Gastroesophageal sphincter (tissue), 4 donors: ENCODE measurements at regions not wholly inside any gene's neighbourhood (a gene's known extent, or its start where the extent isn't known, plus 50 kb on each side); places are given as distances from the start of the nearest gene placed in this dataset.

Source experiments
- ATAC-seq: fragments of 150-250 bp; one replicate; pipeline ENCODE4 v1.9.1; 2016; ENCODE audit warnings: mild to moderate bottlenecking, moderate library complexity
- H3K27ac ChIP-seq, 4 donors: fragments of 200-600 bp; sonication (generic) in 3 of 4; 1 replicate in 3 of 4; 2 replicates in 1 of 4; pipeline ENCODE4 v1.5.1; 2016 to 2019
- H3K27me3 ChIP-seq: fragments of 200-600 bp; sonication (generic); one replicate; pipeline ENCODE4 v1.5.1; 2019
- H3K36me3 ChIP-seq, 2 donors: fragments of 200-600 bp; sonication (generic); one replicate each; pipeline ENCODE4 v1.5.1; 2019; ENCODE audit warnings: control low read depth in 1 of 2
- H3K4me1 ChIP-seq, 3 donors: fragments of 200-600 bp; sonication (generic); 1 replicate in 2 of 3; 2 replicates in 1 of 3; pipeline ENCODE4 v1.5.1; 2016 to 2019; ENCODE audit warnings: control low read depth in 2 of 3
- H3K4me3 ChIP-seq, 2 donors: fragments of 200-600 bp; sonication (generic); one replicate each; pipeline ENCODE4 v1.5.1; 2019; ENCODE audit warnings: mild to moderate bottlenecking in 1 of 2, moderate library complexity in 1 of 2
- H3K9me3 ChIP-seq, 3 donors: fragments of 200-600 bp; sonication (generic); one replicate each; pipeline ENCODE4 v1.5.1; 2017 to 2019; ENCODE audit warnings: control low read depth in 2 of 3
- CTCF ChIP-seq, 4 experiments: fragments of 200-600 bp in 2 of 4; fragments of 450-650 bp in 2 of 4; sonication (generic) in 1 of 4; IDR thresholded peaks; one replicate each; pipeline ENCODE4 v1.5.1; 2017 to 2019; ENCODE audit warnings: antibody characterized with exemption in 4 of 4, mild to moderate bottlenecking in 2 of 4, moderate library complexity in 2 of 4
- EP300 ChIP-seq: sonication (generic); formaldehyde crosslinking; IDR thresholded peaks from one replicate; pipeline ENCODE4 v1.6.1; 2017; ENCODE audit warnings: antibody characterized with exemption, mild to moderate bottlenecking
- POLR2A ChIP-seq, 2 donors: fragments of 450-650 bp; IDR thresholded peaks; one replicate each; pipeline ENCODE4 v1.6.1; 2017; ENCODE audit warnings: antibody characterized with exemption in 2 of 2, mild to moderate bottlenecking in 2 of 2, moderate library complexity in 1 of 2
- POLR2AphosphoS5 ChIP-seq: sonication (generic); formaldehyde crosslinking; IDR thresholded peaks from one replicate; pipeline ENCODE4 v1.6.1; 2017; ENCODE audit warnings: antibody characterized with exemption
- WGBS, 2 donors: methylation state at CpG; one replicate each; pipeline ENCODE4 v1.1.5; 2018; ENCODE audit warnings: low coverage in 1 of 2; 5-methylcytosine and 5-hydroxymethylcytosine counted together

GRCh38 chr12:127013197-127013596, 1253.8 kb upstream of the TMEM132C start:
- WGBS, 2 donors: 81 to 84% methylated on average over 4 of the region's 4 CpGs
- no peak for ATAC-seq
- H3K27me3 ChIP-seq: no peaks in the 10 kb centered on the region
- no peaks in the 10 kb centered on the region for H3K9me3 ChIP-seq
- no peak overlapping the region for H3K4me3 ChIP-seq
- no peak for TF ChIP-seq POLR2AphosphoS5
- no peak for TF ChIP-seq EP300
- TF ChIP-seq POLR2A (IDR thresholded peaks at IDR 0.05): no peak
- TF ChIP-seq CTCF (IDR thresholded peaks at IDR 0.05): no peak
- no peaks in the 10 kb centered on the region for H3K36me3 ChIP-seq
- H3K4me1 ChIP-seq: peaks cover 0 to 8% (median 0%) of the 10 kb centered on the region in 3 donors
- no peak overlapping the region for H3K27ac ChIP-seq

GRCh38 chr12:127014079-127014478, 1252.9 kb upstream of the TMEM132C start:
- TF ChIP-seq EP300 (no peak), CTCF (IDR thresholded peaks at IDR 0.05) (no peak)
- Histone ChIP-seq H3K27me3 (no peaks in the 10 kb centered on the region), H3K4me3 (no peak overlapping the region), H3K9me3 (no peaks in the 10 kb centered on the region), H3K27ac (no peak overlapping the region), H3K4me1 (peaks cover 0 to 4% (median 0%) of the 10 kb centered on the region in 3 donors), H3K36me3 (no peaks in the 10 kb centered on the region)
- WGBS, 2 donors: 17 to 64% methylated on average over 1 of the region's 1 CpG
- ATAC-seq: no peak

GRCh38 chr12:127024791-127025190, 1242.2 kb upstream of the TMEM132C start:
- TF ChIP-seq POLR2AphosphoS5: no peak
- TF ChIP-seq EP300: no peak
- TF ChIP-seq CTCF (IDR thresholded peaks at IDR 0.05): no peak
- TF ChIP-seq POLR2A (IDR thresholded peaks at IDR 0.05): no peak

DNA sequence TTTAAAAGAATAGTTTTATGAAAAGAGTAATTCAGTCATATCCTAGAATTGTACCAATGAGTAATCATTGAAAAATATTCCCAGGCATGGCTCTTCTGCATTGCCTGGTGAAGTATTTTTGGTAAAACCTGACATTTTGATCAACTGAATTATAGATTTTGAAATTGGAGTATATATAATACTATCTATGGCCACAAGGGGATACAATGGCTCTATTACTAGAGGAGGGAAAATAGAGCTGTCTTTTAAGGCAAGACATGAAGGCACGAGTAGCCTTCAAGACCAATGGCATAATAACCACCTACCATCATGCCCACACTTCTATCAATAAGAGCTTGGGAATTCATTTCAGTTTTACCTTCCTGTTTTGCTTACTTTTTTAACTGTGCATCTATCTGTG, 1241.4 kb upstream of the TMEM132C start:
- ATAC-seq: no peak
- no peak overlapping the region for H3K27ac ChIP-seq
- H3K36me3 ChIP-seq: no peaks in the 10 kb centered on the region
- no peaks in the 10 kb centered on the region for H3K4me1 ChIP-seq
- no peak overlapping the region for H3K4me3 ChIP-seq
- whole genome bisulfite sequencing, 2 donors: 50 to 54% methylated on average over 1 of the region's 1 CpG
- H3K9me3 ChIP-seq: no peaks in the 10 kb centered on the region
- H3K27me3 ChIP-seq: peaks cover 12% of the 10 kb centered on the region
- TF ChIP-seq POLR2AphosphoS5: no peak
- TF ChIP-seq CTCF (IDR thresholded peaks at IDR 0.05): no peak
- TF ChIP-seq EP300: no peak
- TF ChIP-seq POLR2A (IDR thresholded peaks at IDR 0.05): no peak

More at GRCh38 chr12:127024791-127025190, 1242.2 kb upstream of the TMEM132C start:
- Histone ChIP-seq H3K4me3 (no peak overlapping the region), H3K27me3 (peaks cover 12% of the 10 kb centered on the region), H3K36me3 (no peaks in the 10 kb centered on the region), H3K27ac (no peak overlapping the region), H3K9me3 (no peaks in the 10 kb centered on the region), H3K4me1 (no peaks in the 10 kb centered on the region)
- WGBS, 2 donors: 77 to 83% methylated on average over 1 to 2 of the region's 2 CpGs
- no peak for ATAC-seq

DNA sequence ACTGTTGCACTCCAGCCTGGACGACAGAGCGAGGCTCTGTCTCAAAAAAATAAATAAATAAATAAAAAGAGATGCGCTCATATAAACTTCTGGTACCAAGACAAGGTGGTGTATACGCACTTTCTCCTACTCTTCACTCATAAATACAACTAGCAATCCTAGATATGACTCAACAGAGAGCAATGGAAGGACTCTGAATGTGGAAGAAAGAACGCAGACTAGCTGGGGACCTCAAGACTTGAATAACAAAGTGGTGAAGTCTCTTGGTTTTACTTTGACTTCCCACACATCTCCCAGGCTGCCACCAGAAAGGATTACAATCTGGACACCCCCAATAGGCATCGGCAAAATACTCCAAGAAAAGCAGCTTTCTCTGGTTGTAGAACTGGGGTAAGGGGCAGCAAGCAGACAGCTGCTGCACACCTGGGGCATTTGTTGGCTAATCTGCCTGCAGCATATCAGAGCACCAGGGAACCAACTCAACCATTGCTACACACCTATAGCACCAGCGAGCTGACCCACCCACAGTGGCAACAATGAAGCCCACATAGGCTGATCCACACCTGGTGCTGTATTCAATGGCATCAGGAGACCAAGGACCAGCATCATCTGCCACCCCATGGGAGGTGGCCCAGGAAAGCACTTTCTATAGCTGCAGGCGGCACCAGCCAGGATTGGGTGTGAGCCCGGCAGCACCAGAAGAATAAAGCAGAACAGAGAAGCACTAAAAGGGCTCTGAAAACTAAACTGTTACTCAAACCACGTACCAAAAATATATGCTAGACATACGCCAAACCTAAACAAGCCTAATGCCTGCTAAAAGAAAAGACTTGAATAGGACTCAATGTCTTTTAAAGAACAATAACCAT, 1231.7 kb upstream of the TMEM132C start:
- TF ChIP-seq POLR2AphosphoS5 (no peak), EP300 (no peak), POLR2A (IDR thresholded peaks at IDR 0.05) (no peak), CTCF (IDR thresholded peaks at IDR 0.05) (no peak)
- H3K9me3 ChIP-seq: no peaks in the 10 kb centered on the region
- peaks cover 5% of the 10 kb centered on the region for H3K27me3 ChIP-seq
- H3K27ac ChIP-seq: no peak overlapping the region
- no peak overlapping the region for H3K4me3 ChIP-seq
- no peak for ATAC-seq
- no peaks in the 10 kb centered on the region for H3K36me3 ChIP-seq
- 83 to 93% methylated on average over 4 to 10 of the region's 11 CpGs for WGBS, 2 donors
- H3K4me1 ChIP-seq: no peaks in the 10 kb centered on the region
